ENCODE measurements at regions not wholly inside any gene's neighbourhood (a gene's known extent, or its start where the extent isn't known, plus 50 kb on each side); places are given as distances from the start of the nearest gene placed in this dataset.
"Not testable (repeated sequence)": the region's sequence is repeated elsewhere in the genome, so short reads cannot be mapped to it uniquely, and the experiment has no call there.

DNA sequence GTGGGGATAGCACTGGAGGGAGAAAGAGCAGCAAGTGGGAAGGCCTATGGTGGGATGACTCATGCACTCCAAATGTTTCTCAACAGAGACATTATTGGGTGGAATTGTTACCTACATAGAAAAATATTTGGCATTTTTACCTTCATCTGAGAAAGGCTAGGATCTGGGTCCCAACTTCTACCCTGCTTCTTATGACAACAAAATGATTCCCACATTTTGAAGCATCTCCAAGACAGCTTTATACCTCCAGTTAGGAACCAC, 908.9 kb upstream of the GYPC start:
- TF ChIP-seq LEF1 (IDR thresholded peaks at IDR 0.05; ENCODE audit: borderline replicate concordance) (no peak), L3MBTL2 (conservative IDR thresholded peaks at IDR 0.05) (no peak), CTBP1 (IDR thresholded peaks at IDR 0.05; ENCODE audit: borderline replicate concordance) (no peak), NFRKB (IDR thresholded peaks at IDR 0.05) (no peak), HDGF (IDR thresholded peaks at IDR 0.05; ENCODE audit: borderline replicate concordance) (no peak), FOXM1 (IDR thresholded peaks at IDR 0.05; ENCODE audit: borderline replicate concordance) (no peak), ARNT (IDR thresholded peaks at IDR 0.05) (no peak), TARDBP (IDR thresholded peaks at IDR 0.05) (no peak), SP1 (IDR thresholded peaks at IDR 0.05) (no peak), BHLHE40 (IDR thresholded peaks at IDR 0.05; ENCODE audit: borderline replicate concordance) (no peak), FOXK2 (IDR thresholded peaks at IDR 0.05) (no peak), ELF4 (IDR thresholded peaks at IDR 0.05) (no peak), SUZ12 (IDR thresholded peaks at IDR 0.05) (no peak), FOXA1 (IDR thresholded peaks at IDR 0.05) (no peak), ZNF384 (IDR thresholded peaks at IDR 0.05) (no peak)
- TF ChIP-seq, protein P1, sequence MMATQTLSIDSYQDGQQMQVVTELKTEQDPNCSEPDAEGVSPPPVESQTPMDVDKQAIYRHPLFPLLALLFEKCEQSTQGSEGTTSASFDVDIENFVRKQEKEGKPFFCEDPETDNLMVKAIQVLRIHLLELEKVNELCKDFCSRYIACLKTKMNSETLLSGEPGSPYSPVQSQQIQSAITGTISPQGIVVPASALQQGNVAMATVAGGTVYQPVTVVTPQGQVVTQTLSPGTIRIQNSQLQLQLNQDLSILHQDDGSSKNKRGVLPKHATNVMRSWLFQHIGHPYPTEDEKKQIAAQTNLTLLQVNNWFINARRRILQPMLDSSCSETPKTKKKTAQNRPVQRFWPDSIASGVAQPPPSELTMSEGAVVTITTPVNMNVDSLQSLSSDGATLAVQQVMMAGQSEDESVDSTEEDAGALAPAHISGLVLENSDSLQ (IDR thresholded peaks at IDR 0.05), result no peak

DNA sequence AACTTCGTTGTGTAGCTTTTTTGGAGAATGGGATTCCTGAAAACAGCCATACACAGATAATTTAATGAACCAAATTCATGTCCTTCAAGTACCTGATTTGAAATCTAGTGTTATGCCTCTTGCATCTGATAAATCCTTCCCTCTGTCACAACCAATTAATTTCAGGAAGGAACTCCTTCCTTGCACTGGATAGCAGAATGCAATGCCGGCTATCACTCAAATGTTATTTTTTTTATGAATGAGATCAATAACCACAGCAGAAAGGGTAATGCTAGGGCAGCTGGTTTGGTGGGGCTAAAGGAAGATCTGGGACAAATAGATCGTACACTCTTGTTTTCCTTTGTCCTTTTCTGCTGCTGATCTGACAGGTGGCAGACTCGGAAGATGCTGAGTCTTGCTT, 899.5 kb upstream of the GYPC start:
- POLR2A ChIA-PET, result no interaction called here
- TF ChIP-seq FOXM1 (IDR thresholded peaks at IDR 0.05; ENCODE audit: borderline replicate concordance), result no peak
- no peak for TF ChIP-seq HDGF (IDR thresholded peaks at IDR 0.05; ENCODE audit: borderline replicate concordance)
- no peak for TF ChIP-seq LEF1 (IDR thresholded peaks at IDR 0.05; ENCODE audit: borderline replicate concordance)
- CTCF ChIA-PET, result no interaction called here
- DNase-seq (ENCODE audit: extremely low spot score), result no peak

More for the DNA sequence above, 908.9 kb upstream of the GYPC start:
- POLR2A ChIA-PET, result no interaction called here
- DNase-seq (ENCODE audit: extremely low spot score), result no peak
- CTCF ChIA-PET, result no interaction called here

DNA sequence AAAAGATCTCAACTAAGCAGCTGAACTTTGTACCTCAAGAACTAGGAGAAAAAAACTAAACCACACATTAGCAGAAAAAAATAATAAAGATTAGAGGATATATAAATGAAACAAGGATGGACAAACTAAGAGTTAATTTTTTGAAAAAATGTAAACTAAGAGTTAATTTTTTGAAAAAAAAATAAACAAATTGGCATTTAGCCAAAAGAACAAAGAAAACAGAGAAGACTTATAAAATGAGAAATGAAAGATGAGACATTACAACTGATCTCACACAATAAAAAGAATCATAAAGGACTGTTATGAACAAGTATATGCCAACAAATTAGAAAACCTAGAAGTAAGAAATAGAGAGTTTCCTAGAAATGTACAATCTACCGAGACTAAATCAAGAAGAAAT, 859.2 kb upstream of the GYPC start:
- CTCF ChIA-PET, result no interaction called here
- DNase-seq (ENCODE audit: extremely low spot score), result no peak
- POLR2A ChIA-PET, result no interaction called here
- TF ChIP-seq NFRKB (IDR thresholded peaks at IDR 0.05) (no peak), FOXA1 (IDR thresholded peaks at IDR 0.05) (no peak), L3MBTL2 (conservative IDR thresholded peaks at IDR 0.05) (no peak), CTBP1 (IDR thresholded peaks at IDR 0.05; ENCODE audit: borderline replicate concordance) (no peak), ARNT (IDR thresholded peaks at IDR 0.05) (no peak)

DNA sequence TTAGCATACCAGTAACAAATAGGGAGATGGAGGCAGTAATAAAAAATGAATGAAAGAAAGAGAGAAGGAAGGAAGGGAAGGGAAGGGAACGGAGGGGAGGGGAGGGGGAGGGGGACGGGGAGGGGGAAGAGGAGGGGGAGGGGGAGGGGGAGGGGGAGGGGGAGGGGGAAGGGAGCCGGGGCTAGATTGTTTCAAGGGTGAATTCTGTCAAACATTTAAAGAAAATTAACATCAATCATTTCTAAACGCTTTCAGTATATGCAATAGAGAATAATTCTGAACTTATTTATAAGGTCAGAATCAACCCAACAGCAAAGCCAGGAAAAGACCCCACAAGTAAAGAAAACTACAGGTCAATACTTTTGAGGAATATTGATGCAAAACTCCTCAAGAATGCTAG, 858.8 kb upstream of the GYPC start:
- DNase-seq (ENCODE audit: extremely low spot score), result no peak
- CTCF ChIA-PET, result no interaction called here
- TF ChIP-seq, protein P1 (IDR thresholded peaks at IDR 0.05), result no peak
- TF ChIP-seq CTBP1 (IDR thresholded peaks at IDR 0.05; ENCODE audit: borderline replicate concordance), result no peak
- TF ChIP-seq NFRKB (IDR thresholded peaks at IDR 0.05), result no peak
- TF ChIP-seq SUZ12 (IDR thresholded peaks at IDR 0.05), result no peak
- TF ChIP-seq TARDBP (IDR thresholded peaks at IDR 0.05), result no peak
- TF ChIP-seq ARNT (IDR thresholded peaks at IDR 0.05), result no peak
- TF ChIP-seq FOXK2 (IDR thresholded peaks at IDR 0.05), result no peak
- TF ChIP-seq HDGF (IDR thresholded peaks at IDR 0.05; ENCODE audit: borderline replicate concordance), result no peak
- TF ChIP-seq SP1 (IDR thresholded peaks at IDR 0.05), result no peak
- no peak for TF ChIP-seq ELF4 (IDR thresholded peaks at IDR 0.05)
- POLR2A ChIA-PET, result no interaction called here

DNA sequence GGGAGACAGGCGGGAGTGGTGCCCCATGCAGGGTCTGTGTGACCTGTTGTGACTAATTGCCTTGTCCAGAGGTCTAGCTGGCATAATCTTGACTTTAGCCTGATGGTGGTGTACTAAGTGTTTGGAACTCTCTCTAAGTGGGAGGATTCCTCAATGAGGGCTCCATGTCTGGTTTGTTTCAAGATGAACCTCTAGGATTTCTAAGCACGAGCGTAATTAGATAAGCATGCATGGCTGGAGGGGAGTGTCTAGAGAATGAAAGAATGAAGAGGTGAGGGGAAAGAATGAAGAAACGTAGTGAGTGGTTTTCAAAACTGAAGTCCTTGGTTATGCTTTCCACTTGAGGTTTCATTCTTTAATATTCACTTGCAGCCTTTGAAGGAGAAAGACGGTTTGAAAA, 833.2 kb upstream of the GYPC start:
- CTCF ChIA-PET, result no interaction called here
- TF ChIP-seq CTBP1 (IDR thresholded peaks at IDR 0.05; ENCODE audit: borderline replicate concordance) (no peak), NFRKB (IDR thresholded peaks at IDR 0.05) (no peak), BHLHE40 (IDR thresholded peaks at IDR 0.05; ENCODE audit: borderline replicate concordance) (no peak), SUZ12 (IDR thresholded peaks at IDR 0.05) (no peak), LEF1 (IDR thresholded peaks at IDR 0.05; ENCODE audit: borderline replicate concordance) (no peak), TARDBP (IDR thresholded peaks at IDR 0.05) (no peak)
- TF ChIP-seq, protein P1 (IDR thresholded peaks at IDR 0.05), result no peak
- POLR2A ChIA-PET, result no interaction called here
- DNase-seq (ENCODE audit: extremely low spot score), result no peak

DNA sequence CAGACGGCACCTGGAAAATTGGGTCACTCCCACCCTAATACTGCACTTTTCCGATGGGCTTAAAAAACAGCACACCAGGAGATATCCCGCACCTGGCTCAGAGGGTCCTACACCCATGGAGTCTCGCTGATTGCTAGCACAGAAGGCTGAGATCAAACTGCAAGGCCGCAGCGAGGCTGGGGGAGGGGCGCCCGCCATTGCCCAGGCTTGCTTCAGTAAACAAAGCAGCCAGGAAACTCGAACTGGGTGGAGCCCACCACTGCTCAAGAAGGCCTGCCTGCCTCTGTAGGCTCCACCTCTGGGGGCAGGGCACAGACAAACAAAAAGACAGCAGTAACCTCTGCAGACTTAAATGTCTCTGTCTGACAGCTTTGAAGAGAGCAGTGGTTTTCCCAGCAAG, 830.2 kb upstream of the GYPC start:
- POLR2A ChIA-PET; DNase-seq (ENCODE audit: extremely low spot score); CTCF ChIA-PET: not testable (repeated sequence)

DNA sequence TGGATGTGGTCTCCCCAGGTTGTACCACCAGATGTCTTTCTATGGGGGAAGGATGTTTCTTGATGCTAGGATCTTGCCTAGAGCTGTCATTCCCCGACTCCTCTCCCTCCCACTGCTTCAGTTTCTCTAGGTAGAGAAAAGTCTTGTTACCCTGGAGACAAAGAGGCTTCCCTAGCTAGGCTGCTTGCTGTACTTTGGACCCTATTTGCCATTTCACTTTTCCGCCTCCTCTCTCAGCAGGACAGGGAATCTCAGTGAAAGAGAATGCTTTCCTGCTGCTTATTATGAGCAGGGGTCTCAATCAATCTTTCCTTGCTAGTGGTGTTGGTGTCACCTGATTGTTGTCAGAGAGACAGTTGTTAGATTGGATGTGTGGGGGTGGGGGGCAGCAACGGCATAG, 818.8 kb upstream of the GYPC start:
- TF ChIP-seq LEF1 (IDR thresholded peaks at IDR 0.05; ENCODE audit: borderline replicate concordance), result no peak
- TF ChIP-seq, protein P1 (IDR thresholded peaks at IDR 0.05), result no peak
- no peak for TF ChIP-seq TARDBP (IDR thresholded peaks at IDR 0.05)
- no peak for TF ChIP-seq ZNF384 (IDR thresholded peaks at IDR 0.05)
- no peak for TF ChIP-seq CTBP1 (IDR thresholded peaks at IDR 0.05; ENCODE audit: borderline replicate concordance)
- TF ChIP-seq ARNT (IDR thresholded peaks at IDR 0.05), result no peak
- TF ChIP-seq FOXM1 (IDR thresholded peaks at IDR 0.05; ENCODE audit: borderline replicate concordance), result no peak
- TF ChIP-seq BHLHE40 (IDR thresholded peaks at IDR 0.05; ENCODE audit: borderline replicate concordance), result no peak
- no peak for TF ChIP-seq L3MBTL2 (conservative IDR thresholded peaks at IDR 0.05)
- ChIA-PET CTCF (no interaction called here), POLR2A (no interaction called here)
- no peak for DNase-seq (ENCODE audit: extremely low spot score)

Measured in HEK293T (cell line).